HG03175 (cell line): ENCODE measurements at regions not wholly inside any gene's neighbourhood (a gene's known extent, or its start where the extent isn't known, plus 50 kb on each side); places are given as distances from the start of the nearest gene placed in this dataset.
A peak's percentile ranks its signal among the peaks of the same experiment; 100 is the strongest.
"Not testable (repeated sequence)": the region's sequence is repeated elsewhere in the genome, so short reads cannot be mapped to it uniquely, and the experiment has no call there.

Experiments used
- ATAC-seq: cut with Tn5 transposase; IDR thresholded peaks from one replicate; pipeline ENCODE4 v1.9.1; 2021; ENCODE audit warnings: mild to moderate bottlenecking, moderate library complexity; ENCODE audit not compliant: unreplicated experiment

- ATAC-seq: no peak
These were observed 939.0 kb upstream of the FANCL start for GRCh38 chr2:59180111-59180510.

- ATAC-seq: no peak
These were observed 936.6 kb upstream of the FANCL start for GRCh38 chr2:59177748-59178147.

GRCh38 chr2:59176737-59177136 lies 935.6 kb upstream of the FANCL start:
- peak; percentile 61 for ATAC-seq

GRCh38 chr2:59174536-59175243 lies 933.6 kb upstream of the FANCL start:
- no peak for ATAC-seq

- no peak for ATAC-seq
These were observed 932.2 kb upstream of the FANCL start for GRCh38 chr2:59173325-59173724.

- ATAC-seq: no peak
These were observed 929.9 kb upstream of the FANCL start for GRCh38 chr2:59171019-59171418.

- ATAC-seq: no peak
These were observed 927.6 kb upstream of the FANCL start for GRCh38 chr2:59168766-59169165.

GRCh38 chr2:59167514-59167913 lies 926.4 kb upstream of the FANCL start:
- ATAC-seq: no peak

GRCh38 chr2:59157908-59158307 lies 916.8 kb upstream of the FANCL start:
- not testable (repeated sequence) for ATAC-seq

- no peak for ATAC-seq
These were observed 910.7 kb upstream of the FANCL start for GRCh38 chr2:59151805-59152204.

GRCh38 chr2:59150217-59150849 lies 909.2 kb upstream of the FANCL start:
- no peak for ATAC-seq

- no peak for ATAC-seq
These were observed 908.1 kb upstream of the FANCL start for GRCh38 chr2:59149271-59149670.

GRCh38 chr2:59112258-59112657 lies 871.1 kb upstream of the FANCL start:
- no peak for ATAC-seq

- no peak for ATAC-seq
These were observed 855.8 kb upstream of the FANCL start for GRCh38 chr2:59096973-59097372.

GRCh38 chr2:59093571-59093970 lies 852.4 kb upstream of the FANCL start:
- no peak for ATAC-seq

GRCh38 chr2:59084326-59084725 lies 843.2 kb upstream of the FANCL start:
- no peak for ATAC-seq

GRCh38 chr2:59083075-59083828 lies 842.1 kb upstream of the FANCL start:
- no peak for ATAC-seq

- no peak for ATAC-seq
These were observed 841.5 kb upstream of the FANCL start for GRCh38 chr2:59082657-59083056.

GRCh38 chr2:59080451-59081181 lies 839.5 kb upstream of the FANCL start:
- ATAC-seq: no peak

- no peak for ATAC-seq
These were observed 836.9 kb upstream of the FANCL start for GRCh38 chr2:59077981-59078531.
